IPS DF 4.7 (cell line): ENCODE measurements at regions not wholly inside any gene's neighbourhood (a gene's known extent, or its start where the extent isn't known, plus 50 kb on each side); places are given as distances from the start of the nearest gene placed in this dataset.

Experiments used
- DNase-seq: peaks from one replicate; pipeline ENCODE4 v3.0.0-alpha.2; 2013; ENCODE audit warnings: low spot score; ENCODE audit errors: extremely low read depth

GRCh38 chr10:113359655-113360054 is 193.2 kb upstream of the HABP2 start:
- DNase-seq = no peak

GRCh38 chr10:113360870-113361269 is 192.0 kb upstream of the HABP2 start:
- no peak for DNase-seq

GRCh38 chr10:113362645-113363091 is 190.2 kb upstream of the HABP2 start:
- DNase-seq = no peak

- no peak for DNase-seq
Observed at GRCh38 chr10:113364227-113364626, 188.6 kb upstream of the HABP2 start.

GRCh38 chr10:113368666-113369364 is 184.0 kb upstream of the HABP2 start:
- DNase-seq = no peak

GRCh38 chr10:113369365-113369694 is 183.5 kb upstream of the HABP2 start:
- DNase-seq = no peak

GRCh38 chr10:113376428-113376827 is 176.4 kb upstream of the HABP2 start:
- no peak for DNase-seq

- DNase-seq = no peak
Observed at GRCh38 chr10:113379091-113379490, 173.8 kb upstream of the HABP2 start.

- DNase-seq = no peak
Observed at GRCh38 chr10:113381416-113381815, 171.4 kb upstream of the HABP2 start.

- DNase-seq = no peak
Observed at GRCh38 chr10:113381981-113382509, 170.8 kb upstream of the HABP2 start.

- no peak for DNase-seq
Observed at GRCh38 chr10:113382691-113383090, 170.2 kb upstream of the HABP2 start.

GRCh38 chr10:113384181-113384580 is 168.7 kb upstream of the HABP2 start:
- no peak for DNase-seq

- DNase-seq = peak; percentile 75
Observed at GRCh38 chr10:113385021-113385999, 167.5 kb upstream of the HABP2 start.

GRCh38 chr10:113386005-113386404 is 166.8 kb upstream of the HABP2 start:
- no peak for DNase-seq

GRCh38 chr10:113389969-113390368 is 162.9 kb upstream of the HABP2 start:
- no peak for DNase-seq

GRCh38 chr10:113390896-113391295 is 162.0 kb upstream of the HABP2 start:
- DNase-seq = no peak

- DNase-seq = no peak
Observed at GRCh38 chr10:113397047-113397446, 155.8 kb upstream of the HABP2 start.

- no peak for DNase-seq
Observed at GRCh38 chr10:113399065-113399464, 153.8 kb upstream of the HABP2 start.

- DNase-seq = no peak
Observed at GRCh38 chr10:113402602-113403001, 150.3 kb upstream of the HABP2 start.

- no peak for DNase-seq
Observed at GRCh38 chr10:113407218-113407617, 145.6 kb upstream of the HABP2 start.

GRCh38 chr10:113409175-113409574 is 143.7 kb upstream of the HABP2 start:
- DNase-seq = no peak

GRCh38 chr10:113410618-113411017 is 142.2 kb upstream of the HABP2 start:
- no peak for DNase-seq
